ENCODE measurements at regions not wholly inside any gene's neighbourhood (a gene's known extent, or its start where the extent isn't known, plus 50 kb on each side); places are given as distances from the start of the nearest gene placed in this dataset.

GRCh38 chr9:94504358-94504757 is 50.5 kb upstream of the PCAT7 start:
- DNase-seq (ENCODE audit: low read depth), result no peak
- H3K4me3 ChIP-seq (ENCODE audit: low read depth, low read length), result no peak overlapping the region
- TF ChIP-seq CTCF (IDR thresholded peaks at IDR 0.05; ENCODE audit: insufficient read depth, low read depth, low read length, missing control alignments), result no peak
